ENCODE measurements at regions not wholly inside any gene's neighbourhood (a gene's known extent, or its start where the extent isn't known, plus 50 kb on each side); places are given as distances from the start of the nearest gene placed in this dataset.

DNA sequence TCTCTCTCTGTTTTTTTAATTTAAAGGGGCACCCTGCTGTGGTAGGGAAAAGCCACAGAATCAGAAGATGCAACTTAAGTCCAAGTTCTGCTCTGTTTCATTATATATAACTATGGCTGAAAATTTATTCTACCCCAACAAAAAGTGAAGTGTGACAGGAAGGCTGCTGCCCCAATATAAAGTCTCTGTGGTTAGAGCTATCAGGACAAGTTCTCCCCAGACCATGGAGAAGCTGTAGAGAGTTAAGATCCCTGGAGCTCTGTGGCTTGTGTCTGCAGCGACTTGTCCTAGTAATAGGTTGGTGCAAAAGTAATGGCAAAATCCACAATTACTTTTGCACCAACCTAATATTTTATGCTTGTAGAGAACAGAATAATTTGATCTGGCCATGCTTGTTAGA lies 250.9 kb downstream of the PSAT1 start:
- H3K4me1 ChIP-seq (ENCODE audit: control insufficient read depth in 3 of 3, insufficient read depth in 2 of 3, low read depth in 1 of 3, low read length in 2 of 3): no peaks in the 10 kb centered on the region
- H3K27me3 ChIP-seq (ENCODE audit: control insufficient read depth in 3 of 3, insufficient read depth in 3 of 3, low read length in 3 of 3): no peaks in the 10 kb centered on the region
- no peak overlapping the region for H3K4me3 ChIP-seq (ENCODE audit: low read depth in 1 of 3, low read length in 3 of 3)
- H3K36me3 ChIP-seq (ENCODE audit: control insufficient read depth in 3 of 3, insufficient read depth in 2 of 3, low read depth in 1 of 3, low read length in 3 of 3): no peaks in the 10 kb centered on the region
- no peak for FAIRE-seq
- H3K27ac ChIP-seq (ENCODE audit: low read depth in 1 of 3, low read length in 2 of 3): no peak overlapping the region
- WGBS, 3 donors: 65 to 91% (median 74%) methylated on average over 1 of the region's 1 CpG
- DNase-seq: no peak
- no peaks in the 10 kb centered on the region for H3K9me3 ChIP-seq (ENCODE audit: control insufficient read depth in 2 of 2, insufficient read depth in 1 of 2, low read depth in 1 of 2, low read length in 1 of 2)

- DNase-seq: no peak
- H3K27ac ChIP-seq (ENCODE audit: low read depth in 1 of 3, low read length in 2 of 3): no peak overlapping the region
- 65 to 71% (median 70%) methylated on average over 3 of the region's 3 CpGs for WGBS, 3 donors
- H3K36me3 ChIP-seq (ENCODE audit: control insufficient read depth in 3 of 3, insufficient read depth in 2 of 3, low read depth in 1 of 3, low read length in 3 of 3): no peaks in the 10 kb centered on the region
- no peaks in the 10 kb centered on the region for H3K27me3 ChIP-seq (ENCODE audit: control insufficient read depth in 3 of 3, insufficient read depth in 3 of 3, low read length in 3 of 3)
- FAIRE-seq: no peak
- no peak overlapping the region for H3K4me3 ChIP-seq (ENCODE audit: low read depth in 1 of 3, low read length in 3 of 3)
- no peaks in the 10 kb centered on the region for H3K9me3 ChIP-seq (ENCODE audit: control insufficient read depth in 2 of 2, insufficient read depth in 1 of 2, low read depth in 1 of 2, low read length in 1 of 2)
- H3K4me1 ChIP-seq (ENCODE audit: control insufficient read depth in 3 of 3, insufficient read depth in 2 of 3, low read depth in 1 of 3, low read length in 2 of 3): no peaks in the 10 kb centered on the region
These were observed 251.7 kb downstream of the PSAT1 start for GRCh38 chr9:78548670-78549069.

DNA sequence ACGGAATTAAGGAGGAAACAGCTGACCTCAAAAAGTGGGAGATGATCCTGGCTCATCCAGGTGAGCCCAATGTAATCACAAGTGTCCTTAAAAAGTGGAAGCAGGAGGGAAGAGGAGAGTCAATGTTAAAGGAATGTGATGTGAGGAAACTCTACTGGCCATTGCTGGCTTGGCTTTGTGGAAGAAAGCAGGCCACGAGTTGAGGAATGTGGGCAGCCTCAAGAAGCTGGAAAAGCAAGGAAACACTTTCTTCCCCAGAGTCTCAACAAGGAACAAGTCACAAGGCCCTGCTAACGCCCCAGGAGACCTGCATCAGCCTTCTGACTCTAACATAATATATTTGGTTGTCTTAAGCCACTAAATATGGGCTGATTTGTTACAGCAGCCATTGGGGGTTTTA lies 252.8 kb downstream of the PSAT1 start:
- no peaks in the 10 kb centered on the region for H3K27me3 ChIP-seq (ENCODE audit: control insufficient read depth in 3 of 3, insufficient read depth in 3 of 3, low read length in 3 of 3)
- WGBS, 3 donors: 31 to 58% (median 48%) methylated on average over 3 of the region's 3 CpGs
- FAIRE-seq (no peak), DNase-seq (no peak)
- no peaks in the 10 kb centered on the region for H3K4me1 ChIP-seq (ENCODE audit: control insufficient read depth in 3 of 3, insufficient read depth in 2 of 3, low read depth in 1 of 3, low read length in 2 of 3)
- H3K27ac ChIP-seq (ENCODE audit: low read depth in 1 of 3, low read length in 2 of 3): no peak overlapping the region
- no peaks in the 10 kb centered on the region for H3K36me3 ChIP-seq (ENCODE audit: control insufficient read depth in 3 of 3, insufficient read depth in 2 of 3, low read depth in 1 of 3, low read length in 3 of 3)
- H3K4me3 ChIP-seq (ENCODE audit: low read depth in 1 of 3, low read length in 3 of 3): no peak overlapping the region
- no peaks in the 10 kb centered on the region for H3K9me3 ChIP-seq (ENCODE audit: control insufficient read depth in 2 of 2, insufficient read depth in 1 of 2, low read depth in 1 of 2, low read length in 1 of 2)

DNA sequence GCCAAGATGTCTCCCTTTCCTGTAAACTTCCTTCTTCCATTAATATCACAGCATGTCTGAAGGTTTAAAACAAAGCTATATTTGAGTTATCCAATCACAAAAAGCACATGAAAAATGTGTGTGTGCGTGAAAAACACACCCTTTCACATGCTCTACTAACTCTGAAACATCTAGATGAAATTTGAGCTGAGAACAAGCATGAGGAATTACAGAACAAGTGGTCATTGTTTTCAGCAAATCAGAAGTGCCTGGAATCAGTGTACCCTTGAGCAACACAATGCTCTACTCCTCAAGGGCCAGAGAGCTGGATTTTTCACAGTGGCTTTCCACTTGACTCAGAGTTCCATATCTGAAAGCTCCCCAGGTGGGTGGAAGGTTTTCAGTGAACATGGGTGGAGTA lies 255.9 kb downstream of the PSAT1 start:
- no peaks in the 10 kb centered on the region for H3K9me3 ChIP-seq (ENCODE audit: control insufficient read depth in 2 of 2, insufficient read depth in 1 of 2, low read depth in 1 of 2, low read length in 1 of 2)
- no peak overlapping the region for H3K27ac ChIP-seq (ENCODE audit: low read depth in 1 of 3, low read length in 2 of 3)
- WGBS, 3 donors: 0 to 27% (median 10%) methylated on average over 1 of the region's 1 CpG
- no peaks in the 10 kb centered on the region for H3K27me3 ChIP-seq (ENCODE audit: control insufficient read depth in 3 of 3, insufficient read depth in 3 of 3, low read length in 3 of 3)
- FAIRE-seq (no peak), DNase-seq (no peak)
- H3K4me3 ChIP-seq (ENCODE audit: low read depth in 1 of 3, low read length in 3 of 3): no peak overlapping the region
- no peaks in the 10 kb centered on the region for H3K4me1 ChIP-seq (ENCODE audit: control insufficient read depth in 3 of 3, insufficient read depth in 2 of 3, low read depth in 1 of 3, low read length in 2 of 3)
- H3K36me3 ChIP-seq (ENCODE audit: control insufficient read depth in 3 of 3, insufficient read depth in 2 of 3, low read depth in 1 of 3, low read length in 3 of 3): no peaks in the 10 kb centered on the region

DNA sequence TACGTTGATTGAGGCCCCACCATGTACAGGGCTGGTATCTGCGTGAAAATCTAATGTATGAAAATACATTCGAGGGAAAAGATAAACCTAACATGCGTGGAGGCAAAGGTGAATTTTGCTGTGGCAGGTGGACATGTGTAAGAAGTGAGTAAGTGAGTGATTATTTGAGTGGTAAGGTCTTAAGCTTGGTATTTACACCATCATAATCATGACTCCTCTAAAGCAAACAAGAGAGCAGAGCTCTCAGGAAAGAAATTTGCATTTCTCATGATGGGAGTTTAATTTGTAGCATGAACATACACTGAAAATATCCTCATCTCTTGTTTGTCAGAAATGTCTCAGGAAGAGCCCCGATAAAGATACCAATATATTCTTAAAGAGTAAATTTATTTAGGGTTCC lies 260.6 kb downstream of the PSAT1 start:
- no peak for FAIRE-seq
- no peak for DNase-seq
- 47 to 75% (median 51%) methylated on average over 5 of the region's 5 CpGs for WGBS, 3 donors

GRCh38 chr9:78559449-78559885 lies 262.5 kb downstream of the PSAT1 start:
- Histone ChIP-seq H3K27me3 (ENCODE audit: control insufficient read depth in 3 of 3, insufficient read depth in 3 of 3, low read length in 3 of 3) (no peaks in the 10 kb centered on the region), H3K4me3 (ENCODE audit: low read depth in 1 of 3, low read length in 3 of 3) (no peak overlapping the region), H3K36me3 (ENCODE audit: control insufficient read depth in 3 of 3, insufficient read depth in 2 of 3, low read depth in 1 of 3, low read length in 3 of 3) (no peaks in the 10 kb centered on the region), H3K9me3 (ENCODE audit: control insufficient read depth in 2 of 2, insufficient read depth in 1 of 2, low read depth in 1 of 2, low read length in 1 of 2) (no peaks in the 10 kb centered on the region), H3K27ac (ENCODE audit: low read depth in 1 of 3, low read length in 2 of 3) (no peak overlapping the region), H3K4me1 (ENCODE audit: control insufficient read depth in 3 of 3, insufficient read depth in 2 of 3, low read depth in 1 of 3, low read length in 2 of 3) (no peaks in the 10 kb centered on the region)
- DNase-seq: no peak
- FAIRE-seq: no peak
- WGBS, 3 donors: 42 to 60% (median 50%) methylated on average over 3 of the region's 3 CpGs

More for the DNA sequence above, 260.6 kb downstream of the PSAT1 start:
- H3K27me3 ChIP-seq (ENCODE audit: control insufficient read depth in 3 of 3, insufficient read depth in 3 of 3, low read length in 3 of 3): no peaks in the 10 kb centered on the region
- no peaks in the 10 kb centered on the region for H3K4me1 ChIP-seq (ENCODE audit: control insufficient read depth in 3 of 3, insufficient read depth in 2 of 3, low read depth in 1 of 3, low read length in 2 of 3)
- H3K27ac ChIP-seq (ENCODE audit: low read depth in 1 of 3, low read length in 2 of 3): no peak overlapping the region
- no peaks in the 10 kb centered on the region for H3K36me3 ChIP-seq (ENCODE audit: control insufficient read depth in 3 of 3, insufficient read depth in 2 of 3, low read depth in 1 of 3, low read length in 3 of 3)
- H3K9me3 ChIP-seq (ENCODE audit: control insufficient read depth in 2 of 2, insufficient read depth in 1 of 2, low read depth in 1 of 2, low read length in 1 of 2): no peaks in the 10 kb centered on the region
- H3K4me3 ChIP-seq (ENCODE audit: low read depth in 1 of 3, low read length in 3 of 3): no peak overlapping the region

- no peak overlapping the region for H3K4me3 ChIP-seq (ENCODE audit: low read depth in 1 of 3, low read length in 3 of 3)
- no peaks in the 10 kb centered on the region for H3K9me3 ChIP-seq (ENCODE audit: control insufficient read depth in 2 of 2, insufficient read depth in 1 of 2, low read depth in 1 of 2, low read length in 1 of 2)
- no peak overlapping the region for H3K27ac ChIP-seq (ENCODE audit: low read depth in 1 of 3, low read length in 2 of 3)
- no peaks in the 10 kb centered on the region for H3K36me3 ChIP-seq (ENCODE audit: control insufficient read depth in 3 of 3, insufficient read depth in 2 of 3, low read depth in 1 of 3, low read length in 3 of 3)
- H3K4me1 ChIP-seq (ENCODE audit: control insufficient read depth in 3 of 3, insufficient read depth in 2 of 3, low read depth in 1 of 3, low read length in 2 of 3): no peaks in the 10 kb centered on the region
- DNase-seq (no peak), FAIRE-seq (no peak)
- 55 to 85% (median 67%) methylated on average over 1 of the region's 1 CpG for WGBS, 3 donors
- H3K27me3 ChIP-seq (ENCODE audit: control insufficient read depth in 3 of 3, insufficient read depth in 3 of 3, low read length in 3 of 3): no peaks in the 10 kb centered on the region
These were observed 265.1 kb downstream of the PSAT1 start for GRCh38 chr9:78562021-78562420.

GRCh38 chr9:78563269-78563668 lies 266.3 kb downstream of the PSAT1 start:
- FAIRE-seq (no peak), DNase-seq (no peak)
- H3K9me3 ChIP-seq (ENCODE audit: control insufficient read depth in 2 of 2, insufficient read depth in 1 of 2, low read depth in 1 of 2, low read length in 1 of 2): no peaks in the 10 kb centered on the region
- whole genome bisulfite sequencing, 3 donors: 64 to 77% (median 72%) methylated on average over 5 of the region's 5 CpGs
- H3K4me1 ChIP-seq (ENCODE audit: control insufficient read depth in 3 of 3, insufficient read depth in 2 of 3, low read depth in 1 of 3, low read length in 2 of 3): no peaks in the 10 kb centered on the region
- H3K27me3 ChIP-seq (ENCODE audit: control insufficient read depth in 3 of 3, insufficient read depth in 3 of 3, low read length in 3 of 3): no peaks in the 10 kb centered on the region
- no peak overlapping the region for H3K4me3 ChIP-seq (ENCODE audit: low read depth in 1 of 3, low read length in 3 of 3)
- H3K27ac ChIP-seq (ENCODE audit: low read depth in 1 of 3, low read length in 2 of 3): no peak overlapping the region
- H3K36me3 ChIP-seq (ENCODE audit: control insufficient read depth in 3 of 3, insufficient read depth in 2 of 3, low read depth in 1 of 3, low read length in 3 of 3): no peaks in the 10 kb centered on the region

- Histone ChIP-seq H3K4me3 (ENCODE audit: low read depth in 1 of 3, low read length in 3 of 3) (no peak overlapping the region), H3K27me3 (ENCODE audit: control insufficient read depth in 3 of 3, insufficient read depth in 3 of 3, low read length in 3 of 3) (no peaks in the 10 kb centered on the region), H3K36me3 (ENCODE audit: control insufficient read depth in 3 of 3, insufficient read depth in 2 of 3, low read depth in 1 of 3, low read length in 3 of 3) (no peaks in the 10 kb centered on the region), H3K4me1 (ENCODE audit: control insufficient read depth in 3 of 3, insufficient read depth in 2 of 3, low read depth in 1 of 3, low read length in 2 of 3) (no peaks in the 10 kb centered on the region), H3K27ac (ENCODE audit: low read depth in 1 of 3, low read length in 2 of 3) (no peak overlapping the region), H3K9me3 (ENCODE audit: control insufficient read depth in 2 of 2, insufficient read depth in 1 of 2, low read depth in 1 of 2, low read length in 1 of 2) (no peaks in the 10 kb centered on the region)
- DNase-seq (no peak), FAIRE-seq (no peak)
- WGBS, 3 donors: 58 to 69% (median 67%) methylated on average over 5 of the region's 5 CpGs
These were observed 268.6 kb downstream of the PSAT1 start for GRCh38 chr9:78565481-78565880.

Measured in small intestine (tissue), 7 donors.